ENCODE measurements at regions not wholly inside any gene's neighbourhood (a gene's known extent, or its start where the extent isn't known, plus 50 kb on each side); places are given as distances from the start of the nearest gene placed in this dataset.

GRCh38 chr11:82676483-82677094 lies 57.1 kb downstream of the FAM181B start:
- no peak for DNase-seq (ENCODE audit: low spot score)

- DNase-seq (ENCODE audit: low spot score), result no peak
Measured at GRCh38 chr11:82675838-82676237, 57.8 kb downstream of the FAM181B start.

- no peak for DNase-seq (ENCODE audit: low spot score)
Measured at GRCh38 chr11:82673631-82674030, 60.0 kb downstream of the FAM181B start.

DNA sequence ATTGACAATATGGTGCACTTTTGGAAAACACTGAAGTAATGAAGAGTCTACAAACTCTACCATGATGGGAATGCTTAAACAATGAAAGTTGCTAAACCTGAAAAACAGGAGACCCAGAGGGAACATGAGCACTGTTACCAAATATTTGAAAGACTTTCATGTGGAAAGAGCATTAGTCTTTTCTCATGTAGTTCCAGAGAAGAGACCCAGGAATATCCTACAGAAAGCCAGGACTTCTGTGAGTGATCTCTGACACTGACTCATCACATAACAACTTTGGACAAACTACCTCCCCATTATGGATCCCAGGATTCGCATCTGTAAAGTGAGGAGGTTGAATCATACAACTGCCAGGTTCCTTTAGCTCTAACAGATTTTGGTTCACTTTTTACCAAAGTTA lies 62.2 kb downstream of the FAM181B start:
- no peak for DNase-seq (ENCODE audit: low spot score)

- DNase-seq (ENCODE audit: low spot score), result peak; percentile 72
Measured at GRCh38 chr11:82663535-82663934, 70.1 kb downstream of the FAM181B start.

DNA sequence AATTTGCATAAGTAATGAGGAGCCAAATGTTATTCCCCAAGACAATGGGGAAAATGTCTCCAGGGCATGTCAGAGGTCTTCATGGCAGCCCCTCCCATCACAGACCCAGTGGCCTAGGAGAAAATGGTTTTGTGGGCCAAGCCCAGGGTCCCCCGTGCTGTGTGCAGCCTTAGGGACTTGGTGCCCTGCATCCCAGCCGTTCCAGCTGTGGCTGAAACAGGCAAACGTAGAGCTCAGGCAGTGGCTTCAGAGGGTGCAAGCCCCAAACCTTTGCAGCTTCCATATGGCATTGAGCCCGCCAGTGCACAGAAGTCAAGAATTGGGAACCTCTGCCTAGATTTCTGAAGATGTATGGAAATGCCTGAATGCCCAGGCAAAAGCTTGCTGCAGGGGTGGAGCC lies 79.9 kb downstream of the FAM181B start:
- DNase-seq (ENCODE audit: low spot score), result no peak

GRCh38 chr11:82639251-82639650 lies 94.4 kb downstream of the FAM181B start:
- DNase-seq (ENCODE audit: low spot score), result no peak

- no peak for DNase-seq (ENCODE audit: low spot score)
Measured at GRCh38 chr11:82636615-82637014, 97.0 kb downstream of the FAM181B start.

- no peak for DNase-seq (ENCODE audit: low spot score)
Measured at GRCh38 chr11:82634091-82634490, 99.6 kb downstream of the FAM181B start.

DNA sequence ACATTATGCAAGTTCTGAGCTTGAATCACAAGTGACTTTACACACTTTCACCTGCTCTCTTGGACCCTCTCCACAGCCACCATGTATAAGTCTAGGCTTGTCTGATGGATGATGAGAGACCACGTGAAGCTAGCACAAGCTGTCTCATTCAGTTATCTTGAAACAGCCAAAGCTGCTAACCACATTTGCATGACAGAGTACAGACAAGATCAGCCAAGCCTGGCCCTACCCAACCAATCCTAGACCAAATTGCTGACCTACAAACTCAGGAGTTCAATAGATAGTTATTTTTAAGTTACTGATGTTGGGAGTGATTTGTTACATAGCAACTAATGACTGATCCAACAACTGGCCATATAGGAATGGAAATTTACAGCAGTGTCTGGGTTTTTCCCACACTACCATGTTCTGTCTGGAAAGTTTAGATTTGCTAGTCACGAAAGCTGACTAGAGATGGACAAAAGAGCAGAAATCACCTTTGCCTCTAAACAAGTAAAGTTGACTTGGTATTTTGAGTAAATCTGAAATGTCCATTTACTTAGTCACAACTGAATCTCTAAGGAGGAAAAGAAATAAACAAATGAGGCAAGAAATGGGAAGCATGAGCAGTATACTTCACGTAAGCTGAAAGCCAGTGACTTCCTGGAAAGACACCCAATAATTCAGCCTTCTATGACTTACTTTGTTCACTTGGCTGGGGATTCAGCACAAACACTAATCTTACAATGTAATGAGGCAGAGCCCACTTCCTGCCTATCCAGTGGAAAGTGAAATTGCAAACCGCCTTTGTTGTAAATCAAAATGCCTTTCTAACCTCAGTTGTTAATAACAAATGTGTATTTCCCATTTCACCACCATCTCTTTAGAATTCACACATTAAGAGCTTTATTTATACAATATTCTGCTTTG lies 101.7 kb downstream of the FAM181B start:
- DNase-seq (ENCODE audit: low spot score), result no peak

DNA sequence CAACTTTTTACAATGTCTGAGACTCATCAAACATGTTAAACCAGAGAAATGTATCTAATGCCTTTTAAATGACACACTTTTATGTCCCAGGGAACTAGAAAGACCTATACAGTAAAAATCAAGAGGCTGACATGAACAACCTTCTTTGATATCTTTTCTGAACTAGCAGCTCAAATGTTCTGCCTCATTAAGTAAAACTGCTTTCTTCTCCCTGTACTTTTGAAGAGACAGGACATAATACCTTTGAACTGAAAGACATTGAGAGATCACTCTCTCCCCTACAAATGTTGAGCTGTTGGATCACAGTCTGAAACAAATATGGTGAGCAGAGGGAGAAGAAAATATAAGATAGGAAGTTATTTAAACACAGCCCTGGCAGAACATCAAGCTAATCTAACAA lies 123.0 kb downstream of the FAM181B start:
- DNase-seq (ENCODE audit: low spot score), result no peak

GRCh38 chr11:82606738-82607137 lies 126.9 kb downstream of the FAM181B start:
- no peak for DNase-seq (ENCODE audit: low spot score)

- no peak for DNase-seq (ENCODE audit: low spot score)
Measured at GRCh38 chr11:82601711-82602110, 132.0 kb downstream of the FAM181B start.

DNA sequence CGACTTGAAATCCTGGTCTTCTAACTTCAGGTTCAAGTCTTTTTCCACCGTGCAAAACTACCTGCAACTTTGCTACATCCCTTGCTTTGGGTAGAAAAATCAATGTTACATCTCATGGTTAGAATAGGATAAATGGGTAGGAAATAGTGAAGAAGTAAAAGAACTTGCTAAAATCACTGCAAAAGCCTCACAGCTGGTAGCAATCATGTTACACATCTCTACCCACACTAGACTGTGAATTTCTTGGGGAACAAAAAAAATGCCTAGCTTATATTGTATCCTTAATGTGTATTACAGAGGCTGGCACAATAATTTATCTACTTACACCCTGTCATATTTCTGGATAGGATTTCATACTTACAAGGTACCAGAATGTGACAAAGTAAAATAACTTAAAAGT lies 133.8 kb downstream of the FAM181B start:
- no peak for DNase-seq (ENCODE audit: low spot score)

- DNase-seq (ENCODE audit: low spot score), result no peak
Measured at GRCh38 chr11:82586581-82586980, 147.1 kb downstream of the FAM181B start.

DNA sequence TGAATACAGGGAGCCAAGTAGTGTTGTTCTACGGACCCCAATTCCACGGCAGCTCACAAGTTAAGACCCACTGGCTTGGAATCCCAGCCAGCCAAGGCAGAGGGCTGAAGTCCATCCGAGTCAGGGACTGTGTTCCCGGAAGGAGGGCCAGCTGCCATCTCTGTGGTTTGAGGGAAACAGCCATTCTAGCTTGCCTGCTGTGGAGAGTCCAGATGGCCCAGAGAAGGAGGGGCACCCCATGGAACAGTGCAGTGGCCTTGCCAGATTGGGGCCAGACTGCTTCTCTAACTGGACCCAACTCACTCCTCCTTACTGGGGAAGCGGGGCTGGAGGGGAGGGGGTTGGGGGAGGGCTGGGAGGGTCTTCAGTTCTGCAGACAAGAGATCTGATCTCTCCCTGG lies 156.4 kb downstream of the FAM181B start:
- DNase-seq (ENCODE audit: low spot score), result no peak

- no peak for DNase-seq (ENCODE audit: low spot score)
Measured at GRCh38 chr11:82560836-82561235, 172.8 kb downstream of the FAM181B start.

- peak; percentile 29 for DNase-seq (ENCODE audit: low spot score)
Measured at GRCh38 chr11:82559609-82560008, 174.1 kb downstream of the FAM181B start.

DNA sequence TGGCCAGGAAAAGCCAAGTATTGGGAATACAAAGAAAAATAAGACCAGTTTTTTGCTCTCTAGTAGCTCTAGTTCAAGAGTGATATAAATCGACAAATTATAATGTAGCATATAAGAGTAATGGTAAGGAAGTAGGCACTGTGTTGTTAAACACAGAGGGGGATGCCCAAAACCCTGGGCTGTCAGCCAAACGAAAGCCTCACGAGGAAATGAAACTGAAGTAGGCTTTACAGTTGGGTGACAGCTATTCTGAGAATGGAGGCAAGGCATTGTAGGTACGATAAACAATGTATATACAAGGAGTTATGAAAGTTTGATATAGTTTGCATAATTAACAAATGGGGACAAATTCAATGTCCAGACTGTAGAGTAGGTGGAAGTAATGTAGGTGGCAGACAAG lies 176.4 kb downstream of the FAM181B start:
- peak; percentile 45 for DNase-seq (ENCODE audit: low spot score)

DNA sequence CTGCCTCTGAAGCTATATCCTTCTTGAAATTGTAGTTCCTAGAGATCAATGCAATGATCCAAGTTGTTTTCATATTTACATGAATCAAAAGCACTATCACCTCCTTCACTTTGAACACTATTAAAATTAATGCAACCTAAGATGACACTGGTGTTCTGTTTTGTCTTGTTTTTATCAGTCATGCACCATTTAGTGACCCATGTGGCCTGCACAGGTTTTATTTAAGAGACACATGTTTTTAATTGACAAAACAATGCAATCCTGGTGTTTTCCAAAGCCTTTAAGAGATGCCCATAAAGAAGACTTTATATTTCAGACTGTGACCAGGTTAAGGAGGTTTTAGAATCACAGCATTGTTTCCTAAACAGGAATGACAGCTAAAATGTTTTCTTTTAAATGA lies 177.5 kb downstream of the FAM181B start:
- no peak for DNase-seq (ENCODE audit: low spot score)

DNA sequence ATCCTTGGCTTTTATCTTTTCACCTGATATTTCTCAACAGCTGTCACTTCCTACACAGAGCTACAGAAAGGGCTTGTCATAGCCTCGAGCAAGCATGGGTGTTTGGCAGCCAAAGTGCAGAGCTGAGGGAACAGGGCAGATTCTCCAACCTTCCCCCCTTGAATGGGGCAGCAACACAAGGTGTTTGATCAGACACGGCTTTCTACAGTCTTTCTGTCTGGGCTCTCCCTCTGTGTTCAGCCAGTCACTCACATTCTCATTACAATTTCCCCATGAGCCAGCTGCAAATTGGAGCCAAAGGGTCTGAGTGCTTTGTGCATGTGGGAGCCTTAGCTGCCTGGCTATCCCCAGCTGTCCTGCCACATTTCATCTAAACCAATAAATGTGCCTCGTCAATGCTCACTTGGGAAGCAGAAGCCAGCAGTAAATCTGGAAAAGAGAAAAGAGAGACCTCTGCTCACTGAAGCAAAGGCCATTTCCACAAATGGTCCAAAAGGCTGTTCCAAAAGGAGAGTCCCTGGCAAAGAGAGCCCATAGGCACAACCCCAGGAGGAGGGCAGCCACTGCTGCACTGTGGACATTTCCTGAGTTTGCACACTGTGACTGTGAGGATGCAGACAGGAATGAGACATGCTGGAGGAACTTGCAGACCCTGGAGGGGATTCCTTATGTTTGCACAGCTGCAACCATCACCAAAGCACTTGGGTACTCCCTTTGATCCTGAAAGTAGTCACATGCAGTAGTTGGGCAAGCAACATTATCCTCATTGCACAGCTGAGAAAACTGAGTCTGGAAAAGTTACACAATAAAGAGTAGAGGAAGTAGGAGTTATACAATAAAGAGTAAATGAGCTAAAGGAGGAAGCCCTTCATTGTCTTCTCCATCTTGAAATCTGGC lies 186.8 kb downstream of the FAM181B start:
- DNase-seq (ENCODE audit: low spot score), result no peak

- no peak for DNase-seq (ENCODE audit: low spot score)
Measured at GRCh38 chr11:82539669-82540068, 194.0 kb downstream of the FAM181B start.

DNA sequence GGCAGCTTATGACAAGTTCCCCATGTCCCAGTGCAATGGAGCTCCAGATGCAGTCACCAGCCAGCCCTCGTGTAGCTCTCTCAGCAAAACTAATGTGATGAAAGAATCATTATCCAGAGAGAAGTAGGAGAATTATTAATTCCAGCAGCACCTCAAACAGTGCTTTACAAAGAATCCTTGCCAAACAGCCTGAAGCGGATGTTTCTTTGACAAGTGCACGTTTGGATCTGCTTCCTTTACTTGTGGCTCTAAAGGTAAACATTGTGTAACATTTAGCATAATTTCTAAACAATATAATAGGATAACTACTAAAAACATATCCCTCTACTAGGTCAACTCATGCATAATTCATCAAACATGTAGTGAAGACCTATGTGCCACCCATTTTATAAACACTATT lies 197.0 kb downstream of the FAM181B start:
- DNase-seq (ENCODE audit: low spot score), result no peak
